Amniotic stem cell (primary cell): ENCODE measurements at regions not wholly inside any gene's neighbourhood (a gene's known extent, or its start where the extent isn't known, plus 50 kb on each side); places are given as distances from the start of the nearest gene placed in this dataset.

ENCODE experiments used
- DNase-seq: peaks from one replicate; lab custom pipeline; 2025; lab: John Stamatoyannopoulos, UW

- no peak for DNase-seq
Observed at GRCh38 chr2:144215207-144215606, 304.7 kb downstream of the ZEB2 start.

GRCh38 chr2:144213797-144214196, 306.1 kb downstream of the ZEB2 start:
- no peak for DNase-seq

GRCh38 chr2:144211826-144212225, 308.1 kb downstream of the ZEB2 start:
- DNase-seq: no peak

GRCh38 chr2:144211065-144211464, 308.9 kb downstream of the ZEB2 start:
- no peak for DNase-seq

GRCh38 chr2:144210076-144210475, 309.8 kb downstream of the ZEB2 start:
- DNase-seq: no peak

GRCh38 chr2:144208924-144209323, 311.0 kb downstream of the ZEB2 start:
- no peak for DNase-seq

- DNase-seq: no peak
Observed at GRCh38 chr2:144206019-144206418, 313.9 kb downstream of the ZEB2 start.

GRCh38 chr2:144201868-144202468, 318.0 kb downstream of the ZEB2 start:
- no peak for DNase-seq

GRCh38 chr2:144201126-144201525, 318.8 kb downstream of the ZEB2 start:
- no peak for DNase-seq

- DNase-seq: no peak
Observed at GRCh38 chr2:144198116-144198515, 321.8 kb downstream of the ZEB2 start.

GRCh38 chr2:144194326-144195071, 325.4 kb downstream of the ZEB2 start:
- no peak for DNase-seq

GRCh38 chr2:144190908-144191605, 328.9 kb downstream of the ZEB2 start:
- no peak for DNase-seq

GRCh38 chr2:144183727-144184126, 336.2 kb downstream of the ZEB2 start:
- DNase-seq: peak; percentile 48

GRCh38 chr2:144181001-144181400, 338.9 kb downstream of the ZEB2 start:
- no peak for DNase-seq

- DNase-seq: no peak
Observed at GRCh38 chr2:144180131-144180530, 339.8 kb downstream of the ZEB2 start.

- DNase-seq: no peak
Observed at GRCh38 chr2:144170179-144170578, 349.7 kb downstream of the ZEB2 start.

- DNase-seq: no peak
Observed at GRCh38 chr2:144166743-144167142, 353.2 kb downstream of the ZEB2 start.

- DNase-seq: no peak
Observed at GRCh38 chr2:144165599-144166250, 354.2 kb downstream of the ZEB2 start.

- DNase-seq: no peak
Observed at GRCh38 chr2:144163592-144163991, 356.3 kb downstream of the ZEB2 start.

GRCh38 chr2:144162652-144163051, 357.3 kb downstream of the ZEB2 start:
- DNase-seq: no peak

- no peak for DNase-seq
Observed at GRCh38 chr2:144161061-144161460, 358.9 kb downstream of the ZEB2 start.

- DNase-seq: no peak
Observed at GRCh38 chr2:144159240-144159639, 360.7 kb downstream of the ZEB2 start.

- DNase-seq: no peak
Observed at GRCh38 chr2:144158096-144158495, 361.8 kb downstream of the ZEB2 start.
